ENCODE measurements at regions not wholly inside any gene's neighbourhood (a gene's known extent, or its start where the extent isn't known, plus 50 kb on each side); places are given as distances from the start of the nearest gene placed in this dataset.

DNA sequence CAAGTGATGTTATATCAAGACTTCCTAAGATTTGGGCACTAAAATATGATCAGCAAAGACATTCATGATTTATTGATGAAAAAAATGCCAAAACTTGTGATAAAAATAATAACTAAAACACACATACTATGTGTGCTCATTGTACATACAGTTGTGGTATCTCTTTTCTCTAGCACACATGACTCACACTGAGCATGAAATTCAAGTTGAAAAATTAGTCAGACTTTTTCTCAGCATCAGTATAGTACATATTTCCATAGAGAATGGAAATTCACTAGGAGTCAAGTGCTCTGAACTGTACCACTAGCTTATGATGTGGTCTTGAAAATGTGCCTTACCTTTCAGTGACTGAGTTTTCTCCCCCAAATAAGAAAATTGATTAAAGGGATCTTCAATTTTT is 471.8 kb upstream of the FLRT2 start:
- H3K4me3 ChIP-seq (ENCODE audit: control insufficient read depth, low read depth, low read length) = no peak overlapping the region
- TF ChIP-seq, protein P1, sequence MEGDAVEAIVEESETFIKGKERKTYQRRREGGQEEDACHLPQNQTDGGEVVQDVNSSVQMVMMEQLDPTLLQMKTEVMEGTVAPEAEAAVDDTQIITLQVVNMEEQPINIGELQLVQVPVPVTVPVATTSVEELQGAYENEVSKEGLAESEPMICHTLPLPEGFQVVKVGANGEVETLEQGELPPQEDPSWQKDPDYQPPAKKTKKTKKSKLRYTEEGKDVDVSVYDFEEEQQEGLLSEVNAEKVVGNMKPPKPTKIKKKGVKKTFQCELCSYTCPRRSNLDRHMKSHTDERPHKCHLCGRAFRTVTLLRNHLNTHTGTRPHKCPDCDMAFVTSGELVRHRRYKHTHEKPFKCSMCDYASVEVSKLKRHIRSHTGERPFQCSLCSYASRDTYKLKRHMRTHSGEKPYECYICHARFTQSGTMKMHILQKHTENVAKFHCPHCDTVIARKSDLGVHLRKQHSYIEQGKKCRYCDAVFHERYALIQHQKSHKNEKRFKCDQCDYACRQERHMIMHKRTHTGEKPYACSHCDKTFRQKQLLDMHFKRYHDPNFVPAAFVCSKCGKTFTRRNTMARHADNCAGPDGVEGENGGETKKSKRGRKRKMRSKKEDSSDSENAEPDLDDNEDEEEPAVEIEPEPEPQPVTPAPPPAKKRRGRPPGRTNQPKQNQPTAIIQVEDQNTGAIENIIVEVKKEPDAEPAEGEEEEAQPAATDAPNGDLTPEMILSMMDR (IDR thresholded peaks at IDR 0.05; ENCODE audit: control insufficient read depth, insufficient read depth, low read depth, low read length, missing control alignments) = no peak
- DNase-seq (ENCODE audit: low read depth) = no peak

DNA sequence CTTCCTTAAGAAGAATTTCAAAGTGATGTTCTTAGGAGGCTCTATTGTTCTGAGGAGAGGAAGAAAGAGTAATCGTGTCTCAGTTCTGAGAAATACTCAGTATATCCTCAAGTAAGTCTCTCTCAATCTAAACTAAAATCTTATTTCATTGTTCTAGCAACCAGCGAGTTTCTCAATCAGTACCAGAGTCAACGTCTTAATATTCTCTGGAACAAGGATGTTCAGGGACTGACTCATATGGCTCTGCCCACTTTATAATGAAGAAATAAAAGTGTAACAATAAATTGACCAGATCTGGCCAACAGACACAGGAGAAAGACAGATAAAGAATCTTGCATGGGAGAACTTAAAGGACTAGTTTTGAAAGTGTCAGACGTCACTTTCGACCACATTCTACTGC is 469.8 kb upstream of the FLRT2 start:
- DNase-seq (ENCODE audit: low read depth) = peak; percentile 27
- H3K4me3 ChIP-seq (ENCODE audit: control insufficient read depth, low read depth, low read length) = no peak overlapping the region
- TF ChIP-seq, protein P1 (IDR thresholded peaks at IDR 0.05; ENCODE audit: control insufficient read depth, insufficient read depth, low read depth, low read length, missing control alignments) = no peak

DNA sequence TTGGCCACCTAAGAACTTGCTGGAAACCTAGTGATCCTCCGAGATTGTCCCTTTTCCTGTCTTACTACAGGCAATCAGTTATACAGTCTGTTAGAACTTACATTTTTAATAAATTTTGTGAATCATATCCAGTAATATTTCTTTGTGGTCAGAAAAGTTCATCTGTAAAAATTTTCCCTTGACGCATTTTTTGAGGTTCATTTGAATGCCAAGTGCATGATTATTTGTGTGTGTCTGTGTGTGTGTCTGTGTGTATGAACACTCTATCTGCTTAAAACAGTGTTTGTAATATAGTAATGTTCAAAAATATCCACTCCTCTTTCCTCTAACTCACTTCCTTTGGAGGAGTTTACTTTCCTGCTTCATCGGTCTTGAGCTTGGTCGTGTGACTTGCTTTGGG is 468.7 kb upstream of the FLRT2 start:
- no peak for DNase-seq (ENCODE audit: low read depth)
- TF ChIP-seq, protein P1 (IDR thresholded peaks at IDR 0.05; ENCODE audit: control insufficient read depth, insufficient read depth, low read depth, low read length, missing control alignments) = no peak
- H3K4me3 ChIP-seq (ENCODE audit: control insufficient read depth, low read depth, low read length) = no peak overlapping the region

DNA sequence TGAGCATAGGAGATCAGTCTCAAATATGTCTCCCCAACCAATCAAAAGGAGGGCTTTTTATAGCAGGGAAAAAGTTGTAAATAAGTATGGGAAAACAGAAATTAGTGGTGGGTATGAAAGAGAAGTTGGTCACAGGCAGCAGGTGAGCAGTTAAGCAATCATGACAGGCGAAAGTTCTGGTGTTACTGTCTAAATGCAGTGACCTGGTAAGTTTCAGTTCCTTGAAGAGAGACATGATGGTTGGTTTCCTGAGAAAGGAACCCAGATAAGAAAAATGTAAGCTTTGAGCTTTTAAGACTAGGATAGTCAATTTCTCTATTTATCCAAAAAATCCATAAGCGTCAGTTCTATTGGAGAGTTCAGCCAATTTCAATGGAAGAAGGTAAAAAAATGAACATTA is 466.2 kb upstream of the FLRT2 start:
- no peak for DNase-seq (ENCODE audit: low read depth)
- no peak overlapping the region for H3K4me3 ChIP-seq (ENCODE audit: control insufficient read depth, low read depth, low read length)

DNA sequence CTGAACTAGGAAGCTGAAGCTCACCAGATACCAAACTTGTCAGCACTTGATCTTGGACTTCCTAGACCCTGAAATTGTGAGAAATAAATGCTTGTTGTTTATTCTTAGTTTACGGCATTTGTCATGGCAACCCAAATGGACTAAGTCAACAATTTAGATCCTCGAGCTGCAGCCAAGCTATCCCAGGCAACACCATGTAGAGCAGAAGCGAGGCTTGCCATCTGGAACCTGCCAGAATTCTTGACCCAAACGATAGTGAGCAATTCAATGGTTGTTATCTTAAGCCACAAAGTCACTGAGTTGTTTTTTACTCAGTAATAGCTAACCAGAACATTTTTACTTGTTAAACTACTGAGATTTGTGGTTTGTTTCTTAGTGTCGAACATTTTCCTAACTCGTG is 458.5 kb upstream of the FLRT2 start:
- DNase-seq (ENCODE audit: low read depth) = no peak
- TF ChIP-seq, protein P1 (IDR thresholded peaks at IDR 0.05; ENCODE audit: control insufficient read depth, insufficient read depth, low read depth, low read length, missing control alignments) = no peak
- H3K4me3 ChIP-seq (ENCODE audit: control insufficient read depth, low read depth, low read length) = no peak overlapping the region

More for the DNA sequence above, 466.2 kb upstream of the FLRT2 start:
- TF ChIP-seq, protein P1 (IDR thresholded peaks at IDR 0.05; ENCODE audit: control insufficient read depth, insufficient read depth, low read depth, low read length, missing control alignments) = no peak

DNA sequence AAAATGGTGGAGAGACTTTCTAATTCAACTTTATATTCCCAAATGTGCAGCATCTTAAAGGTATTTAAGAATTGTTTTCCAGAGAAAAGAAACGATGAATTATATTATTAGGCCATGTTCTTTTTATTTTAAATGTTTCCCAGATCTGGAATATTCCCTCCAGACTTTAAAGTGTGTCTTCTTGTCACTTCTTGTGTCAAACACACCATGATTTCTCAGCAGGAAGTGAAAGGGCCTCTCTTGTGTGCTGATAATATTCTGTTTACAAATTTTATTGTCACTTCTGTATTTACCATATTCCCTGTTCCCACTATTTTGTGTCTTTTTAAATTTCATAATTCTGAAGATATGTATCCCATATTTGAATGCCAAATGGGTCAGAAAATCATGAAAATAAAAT is 455.0 kb upstream of the FLRT2 start:
- H3K4me3 ChIP-seq (ENCODE audit: control insufficient read depth, low read depth, low read length) = no peak overlapping the region
- no peak for DNase-seq (ENCODE audit: low read depth)
- TF ChIP-seq, protein P1 (IDR thresholded peaks at IDR 0.05; ENCODE audit: control insufficient read depth, insufficient read depth, low read depth, low read length, missing control alignments) = no peak
